GM12878 (cell line): ENCODE measurements at regions not wholly inside any gene's neighbourhood (a gene's known extent, or its start where the extent isn't known, plus 50 kb on each side); places are given as distances from the start of the nearest gene placed in this dataset.

Experiments used
- ATAC-seq: fragments of 200-7000 bp; cut with Tn5 transposase; 3 replicates; pipeline ENCODE4 v1.9.1; 2020; ENCODE audit warnings: mild to moderate bottlenecking, moderate library complexity
- BruUV-seq: library from RNA; stranded (reverse); fragments of 400-500 nt; replicated peaks from 2 replicates; lab custom pipeline; 2021; lab: Mats Ljungman, UMichigan
- CTCF ChIA-PET: fragments of 300-600 bp; sonication (Branson Sonifier 250); formaldehyde crosslinking; extraction: SDS; loops from one replicate; lab custom pipeline; 2021; ENCODE audit warnings: inconsistent platforms; lab: Yijun Ruan, JAX
- POLR2A ChIA-PET: fragments of 350-600 bp; formaldehyde crosslinking; extraction: SDS; loops from one replicate; lab custom pipeline; 2021; ENCODE audit warnings: inconsistent platforms; lab: Charles Lee
- RAD21 ChIA-PET: fragments of 300-600 bp; sonication (Branson Sonifier 250); formaldehyde crosslinking; loops from one replicate; lab custom pipeline; 2023; ENCODE audit warnings: antibody characterized with exemption; ENCODE audit not compliant: unreplicated experiment; lab: Charles Lee
- SMC1A ChIA-PET: fragments of 300-600 bp; sonication (Branson Sonifier 250); formaldehyde crosslinking; loops from one replicate; lab custom pipeline; 2023; ENCODE audit not compliant: unreplicated experiment, uncharacterized antibody; lab: Charles Lee
- DNase-seq: peaks from one replicate; pipeline ENCODE4 v3.0.0-alpha.2; 2011; ENCODE audit warnings: low read depth, low spot score
- FAIRE-seq: peaks from 3 replicates; lab custom pipeline; 2011; peaks lifted over from hg19 to GRCh38; lab: Jason Lieb, UNC
- H2AFZ ChIP-seq: 2 replicates; pipeline ENCODE4 v1.6.0; 2011; ENCODE audit warnings: low read depth, low read length, control low read depth; ENCODE audit not compliant: control insufficient read depth
- H3K27ac ChIP-seq: 2 replicates; pipeline ENCODE4 v1.5.1; 2011; ENCODE audit warnings: control low read depth; ENCODE audit not compliant: control insufficient read depth, insufficient read depth
- H3K27me3 ChIP-seq, 2 experiments: replicated peaks in 1 of 2; 2 replicates each; pipeline versions ENCODE4 v1.6.0 to v1.6.1; 2011; ENCODE audit warnings: low read length in 1 of 2; ENCODE audit not compliant: control insufficient read depth in 2 of 2, insufficient read depth in 2 of 2
- H3K36me3 ChIP-seq, 2 experiments: 2 replicates each; pipeline ENCODE4 v1.5.1; 2011; ENCODE audit warnings: low read length in 1 of 2; ENCODE audit not compliant: control insufficient read depth in 2 of 2, insufficient read depth in 2 of 2
- H3K4me1 ChIP-seq: 2 replicates; pipeline ENCODE4 v1.6.1; 2011; ENCODE audit warnings: mild to moderate bottlenecking, low read length, moderate library complexity, mixed read lengths; ENCODE audit not compliant: control insufficient read depth, insufficient read depth
- H3K4me2 ChIP-seq: 2 replicates; pipeline ENCODE4 v1.6.0; 2011; ENCODE audit warnings: control low read depth; ENCODE audit not compliant: control insufficient read depth, insufficient read depth
- H3K4me3 ChIP-seq: fragments of 200-600 bp; sonication (generic); 2 replicates; pipeline ENCODE4 v1.5.1; 2016
- H3K79me2 ChIP-seq: 2 replicates; pipeline ENCODE4 v1.6.0; 2011; ENCODE audit warnings: low read length; ENCODE audit not compliant: control insufficient read depth, insufficient read depth
- H3K9ac ChIP-seq: 2 replicates; pipeline ENCODE4 v1.8.0; 2011; ENCODE audit warnings: low read length, control low read depth, mixed read lengths; ENCODE audit not compliant: control insufficient read depth, insufficient read depth
- H3K9me3 ChIP-seq: replicated peaks from 3 replicates; pipeline ENCODE4 v1.5.1; 2011; ENCODE audit warnings: mild to moderate bottlenecking, low read length; ENCODE audit not compliant: control insufficient read depth, insufficient read depth
- H4K20me1 ChIP-seq: 2 replicates; pipeline ENCODE4 v1.6.0; 2011; ENCODE audit not compliant: control insufficient read depth, insufficient read depth
- CTCF ChIP-seq, 3 experiments: IDR thresholded peaks in 2 of 3; conservative IDR thresholded peaks in 1 of 3; 2 replicates each; pipeline ENCODE4 v1.5.1; 2011; ENCODE audit warnings: low read depth in 3 of 3, low read length in 3 of 3, mild to moderate bottlenecking in 3 of 3, control low read depth in 2 of 3, moderate library complexity in 2 of 3, inconsistent platforms in 1 of 3, mixed read lengths in 1 of 3; ENCODE audit not compliant: control insufficient read depth in 2 of 3, insufficient read depth in 1 of 3; ENCODE audit errors: extremely low read depth in 1 of 3
- ETV6 ChIP-seq, 2 experiments: fragments of 450-650 bp in 1 of 2; IDR thresholded peaks in 1 of 2; conservative IDR thresholded peaks in 1 of 2; 2 replicates each; pipeline ENCODE4 v1.6.1; 2014; ENCODE audit warnings: antibody characterized with exemption in 1 of 2, borderline replicate concordance in 1 of 2, low read depth in 1 of 2, mild to moderate bottlenecking in 1 of 2, moderate library complexity in 1 of 2
- NFYB ChIP-seq: IDR thresholded peaks from 2 replicates; pipeline ENCODE4 v1.6.1; 2011; ENCODE audit warnings: low read depth, mild to moderate bottlenecking, low read length, improper control_type of control experiment, moderate library complexity; ENCODE audit not compliant: insufficient read depth
- NKRF ChIP-seq: fragments of 450-650 bp; conservative IDR thresholded peaks from 2 replicates; pipeline ENCODE4 v1.6.1; 2017; ENCODE audit warnings: mild to moderate bottlenecking, moderate library complexity
- NR2C1 ChIP-seq: fragments of 450-650 bp; IDR thresholded peaks from 2 replicates; pipeline ENCODE4 v1.6.1; 2017; ENCODE audit warnings: antibody characterized with exemption, mild to moderate bottlenecking, moderate library complexity
- PKNOX1 ChIP-seq: fragments of 450-650 bp; IDR thresholded peaks from 2 replicates; pipeline ENCODE4 v1.6.1; 2016; ENCODE audit warnings: mild to moderate bottlenecking
- POU2F2 ChIP-seq: IDR thresholded peaks from 3 replicates; pipeline ENCODE4 v1.6.1; 2011; ENCODE audit warnings: low read depth, mild to moderate bottlenecking, low read length, borderline replicate concordance
- RAD21 ChIP-seq: IDR thresholded peaks from 2 replicates; pipeline ENCODE4 v1.6.1; 2011; ENCODE audit warnings: mild to moderate bottlenecking, low read depth, low read length, moderate library complexity; ENCODE audit not compliant: insufficient read depth
- RUNX3 ChIP-seq: IDR thresholded peaks from 2 replicates; pipeline ENCODE4 v1.6.1; 2012; ENCODE audit warnings: low read length, inconsistent platforms
- SUPT20H ChIP-seq: IDR thresholded peaks from 2 replicates; pipeline ENCODE4 v1.6.1; 2011; ENCODE audit warnings: low read depth, mild to moderate bottlenecking, low read length, moderate library complexity, borderline replicate concordance; ENCODE audit not compliant: control insufficient read depth
- TCF12 ChIP-seq: IDR thresholded peaks from 2 replicates; pipeline ENCODE4 v1.6.1; 2011; ENCODE audit warnings: low read depth, mild to moderate bottlenecking, low read length
- YY1 ChIP-seq: IDR thresholded peaks from 2 replicates; pipeline ENCODE4 v1.6.1; 2011; ENCODE audit warnings: low read depth, mild to moderate bottlenecking, low read length
- ZNF274 ChIP-seq: IDR thresholded peaks from one replicate; pipeline ENCODE4 v1.8.0; 2011; ENCODE audit not compliant: insufficient read length, insufficient read depth
- WGBS: methylation state at CpG from one replicate; pipeline ENCODE4 v1.1.6; 2016; ENCODE audit warnings: low lambda C conversion rate; ENCODE audit not compliant: insufficient replicate concordance, insufficient coverage; ENCODE audit errors: missing lambda C conversion rate; 5-methylcytosine and 5-hydroxymethylcytosine counted together
- in situ Hi-C: fragments of 300-500 bp; cut with MboI; formaldehyde crosslinking; loops from 9 replicates; pipeline ENCODE4 v1.14.3; 2018; ENCODE audit warnings: mixed read lengths
- intact Hi-C: fragments of 100-400 bp; cut with micrococcal nuclease; formaldehyde crosslinking; loops from one replicate; pipeline ENCODE4 v1.14.2; 2022; ENCODE audit not compliant: unreplicated experiment

GRCh38 chr5:66529182-66529581 is 67.0 kb upstream of the MAST4 start:
- ChIA-PET SMC1A (no interaction called here), POLR2A (no interaction called here), RAD21 (no interaction called here), CTCF (no interaction called here)
- ATAC-seq (no peak), DNase-seq (no peak), FAIRE-seq (no peak)
- no peaks in the 10 kb centered on the region for H3K36me3 ChIP-seq
- no peaks in the 10 kb centered on the region; a peak in 1 of 4 replicates for H3K27me3 ChIP-seq
- H3K9me3 ChIP-seq = no peaks in the 10 kb centered on the region
- H3K79me2 ChIP-seq = no peaks in the 10 kb centered on the region
- TF ChIP-seq ETV6 (conservative IDR thresholded peaks at IDR 0.05 in 1 of 2, IDR thresholded peaks at IDR 0.05 in 1 of 2; ENCODE audit: borderline replicate concordance in 1 of 2, low read depth in 1 of 2) (no peak), RAD21 (0 out of 2 replicates have a peak, but pooled peaks have one; percentile 28), CTCF (IDR thresholded peaks at IDR 0.05 in 2 of 3, conservative IDR thresholded peaks at IDR 0.05 in 1 of 3; ENCODE audit: control insufficient read depth in 2 of 3, extremely low read depth in 1 of 3, insufficient read depth in 1 of 3, low read depth in 3 of 3, low read length in 3 of 3) (0 out of 6 replicates have a peak, but pooled peaks of 1 of the 3 experiments have one; percentile 12), SUPT20H (no peak)
- H3K4me1 ChIP-seq = no peaks in the 10 kb centered on the region
- H3K4me2 ChIP-seq = no peak overlapping the region
- H4K20me1 ChIP-seq = no peaks in the 10 kb centered on the region
- H3K4me3 ChIP-seq = no peak overlapping the region
- no TSS peak for BruUV-seq
- H2AFZ ChIP-seq = no peak overlapping the region
- in situ Hi-C loops = no loop called here
- WGBS = 0% methylated on average over 1 of the region's 1 CpG
- no peak overlapping the region for H3K9ac ChIP-seq
- no peak overlapping the region for H3K27ac ChIP-seq
- intact Hi-C loops = loop anchor here (10.0 kb wide), 1 partner anchor 864 kb away; no protein-coding TSS in a partner anchor

GRCh38 chr5:66529704-66530103 is 66.5 kb upstream of the MAST4 start:
- H3K4me3 ChIP-seq = no peak overlapping the region
- no peaks in the 10 kb centered on the region for H3K9me3 ChIP-seq
- in situ Hi-C loops (no loop called here), intact Hi-C loops (loop anchor here (10.0 kb wide), 1 partner anchor 865 kb away; no protein-coding TSS in a partner anchor)
- ATAC-seq (no peak), FAIRE-seq (no peak), DNase-seq (no peak)
- H3K27ac ChIP-seq = no peak overlapping the region
- no peak overlapping the region for H3K4me2 ChIP-seq
- SMC1A ChIA-PET = no interaction called here
- no peaks in the 10 kb centered on the region for H3K36me3 ChIP-seq
- no peaks in the 10 kb centered on the region for H3K4me1 ChIP-seq
- no TSS peak for BruUV-seq
- no peaks in the 10 kb centered on the region; a peak in 1 of 4 replicates for H3K27me3 ChIP-seq
- no peak for TF ChIP-seq NR2C1
- TF ChIP-seq POU2F2 = no peak
- no peak for TF ChIP-seq RUNX3
- TF ChIP-seq YY1 = no peak
- no peak for TF ChIP-seq PKNOX1
- TF ChIP-seq NKRF = no peak
- TF ChIP-seq NFYB = no peak
- TF ChIP-seq TCF12 = no peak
- TF ChIP-seq ZNF274 = no peak
- H3K9ac ChIP-seq = no peak overlapping the region
- WGBS = 57% methylated on average over 2 of the region's 2 CpGs
- CTCF ChIA-PET = no interaction called here
- no peak overlapping the region for H2AFZ ChIP-seq
- RAD21 ChIA-PET = no interaction called here
- H4K20me1 ChIP-seq = no peaks in the 10 kb centered on the region
- POLR2A ChIA-PET = no interaction called here
- no peaks in the 10 kb centered on the region for H3K79me2 ChIP-seq
